Keratinocyte (primary cell): ENCODE measurements at regions not wholly inside any gene's neighbourhood (a gene's known extent, or its start where the extent isn't known, plus 50 kb on each side); places are given as distances from the start of the nearest gene placed in this dataset.

Experiments
- DNase-seq: peaks from one replicate; pipeline ENCODE4 v3.0.0-alpha.2; 2011; ENCODE audit warnings: low read depth, missing footprints, low spot score
- FAIRE-seq: peaks from 2 replicates; lab custom pipeline; 2011; peaks lifted over from hg19 to GRCh38; lab: Jason Lieb, UNC
- H2AFZ ChIP-seq: 2 replicates; pipeline ENCODE4 v1.6.0; 2012; ENCODE audit warnings: low read length, control low read depth, inconsistent platforms; ENCODE audit not compliant: control insufficient read depth
- H3K27ac ChIP-seq: 2 replicates; pipeline ENCODE4 v1.5.1; 2011; ENCODE audit warnings: low read length; ENCODE audit not compliant: control insufficient read depth, insufficient read depth
- H3K27me3 ChIP-seq: 3 replicates; pipeline ENCODE4 v1.6.0; 2011; ENCODE audit warnings: low read length; ENCODE audit not compliant: control insufficient read depth, insufficient read depth; ENCODE audit errors: extremely low read depth
- H3K36me3 ChIP-seq, 2 experiments: 2 replicates in 1 of 2; 3 replicates in 1 of 2; pipeline ENCODE4 v1.5.1; 2011; ENCODE audit warnings: low read length in 2 of 2, mild to moderate bottlenecking in 1 of 2; ENCODE audit not compliant: control insufficient read depth in 2 of 2, insufficient read depth in 2 of 2; ENCODE audit errors: extremely low read depth in 1 of 2
- H3K4me1 ChIP-seq: 3 replicates; pipeline ENCODE4 v1.5.1; 2011; ENCODE audit warnings: low read length; ENCODE audit not compliant: control insufficient read depth, insufficient read depth; ENCODE audit errors: extremely low read depth
- H3K4me2 ChIP-seq: 3 replicates; pipeline ENCODE4 v1.6.0; 2011; ENCODE audit warnings: low read depth, low read length; ENCODE audit not compliant: control insufficient read depth, insufficient read depth; ENCODE audit errors: extremely low read depth
- H3K4me3 ChIP-seq, 3 experiments: fragments of 200-600 bp in 1 of 3; sonication (generic) in 1 of 3; 2 replicates in 2 of 3; 3 replicates in 1 of 3; pipeline ENCODE4 v1.5.1; 2011 to 2016; ENCODE audit warnings: low read length in 3 of 3, mild to moderate bottlenecking in 3 of 3, control low read depth in 2 of 3, inconsistent platforms in 1 of 3, low read depth in 1 of 3, mixed read lengths in 1 of 3, mixed run types in 1 of 3, moderate library complexity in 1 of 3; ENCODE audit not compliant: control insufficient read depth in 2 of 3, insufficient read depth in 2 of 3; ENCODE audit errors: extremely low read depth in 1 of 3
- H3K79me2 ChIP-seq: 2 replicates; pipeline ENCODE4 v1.6.0; 2012; ENCODE audit warnings: low read length; ENCODE audit not compliant: control insufficient read depth, insufficient read depth
- H3K9ac ChIP-seq: 3 replicates; pipeline ENCODE4 v1.6.0; 2011; ENCODE audit warnings: low read length; ENCODE audit not compliant: control insufficient read depth, insufficient read depth; ENCODE audit errors: extremely low read depth
- H3K9me1 ChIP-seq: 3 replicates; pipeline ENCODE4 v1.6.0; 2011; ENCODE audit warnings: low read length; ENCODE audit not compliant: control insufficient read depth, insufficient read depth; ENCODE audit errors: extremely low read depth
- H3K9me3 ChIP-seq: 2 replicates; pipeline ENCODE4 v1.5.1; 2012; ENCODE audit warnings: low read depth, low read length; ENCODE audit not compliant: control insufficient read depth
- H4K20me1 ChIP-seq: 3 replicates; pipeline ENCODE4 v1.6.0; 2011; ENCODE audit warnings: low read length; ENCODE audit not compliant: control insufficient read depth, insufficient read depth; ENCODE audit errors: extremely low read depth
- EZH2 ChIP-seq: IDR thresholded peaks from one replicate; pipeline ENCODE4 v1.6.1; 2012; ENCODE audit warnings: inconsistent platforms, mild to moderate bottlenecking, low read length, moderate library complexity
- dilution Hi-C: fragments of 300-500 bp; cut with MboI; formaldehyde crosslinking; loops from one replicate; pipeline ENCODE4 v1.7.0; 2020; ENCODE audit warnings: low sequenced_read_pairs; ENCODE audit not compliant: extremely low pct_ligation_motif_present
- TF ChIP-seq, protein P1 (sequence below), 3 experiments: IDR thresholded peaks in 1 of 3; conservative IDR thresholded peaks in 1 of 3; optimal IDR thresholded peaks in 1 of 3; 2 replicates in 2 of 3; 3 replicates in 1 of 3; pipeline versions ENCODE3 to v1.5.1; 2011; ENCODE audit warnings: low read length in 3 of 3, mild to moderate bottlenecking in 3 of 3, moderate library complexity in 2 of 3, control low read depth in 1 of 3, inconsistent platforms in 1 of 3; ENCODE audit not compliant: insufficient read depth in 2 of 3; ENCODE audit errors: extremely low read depth in 1 of 3

DNA sequence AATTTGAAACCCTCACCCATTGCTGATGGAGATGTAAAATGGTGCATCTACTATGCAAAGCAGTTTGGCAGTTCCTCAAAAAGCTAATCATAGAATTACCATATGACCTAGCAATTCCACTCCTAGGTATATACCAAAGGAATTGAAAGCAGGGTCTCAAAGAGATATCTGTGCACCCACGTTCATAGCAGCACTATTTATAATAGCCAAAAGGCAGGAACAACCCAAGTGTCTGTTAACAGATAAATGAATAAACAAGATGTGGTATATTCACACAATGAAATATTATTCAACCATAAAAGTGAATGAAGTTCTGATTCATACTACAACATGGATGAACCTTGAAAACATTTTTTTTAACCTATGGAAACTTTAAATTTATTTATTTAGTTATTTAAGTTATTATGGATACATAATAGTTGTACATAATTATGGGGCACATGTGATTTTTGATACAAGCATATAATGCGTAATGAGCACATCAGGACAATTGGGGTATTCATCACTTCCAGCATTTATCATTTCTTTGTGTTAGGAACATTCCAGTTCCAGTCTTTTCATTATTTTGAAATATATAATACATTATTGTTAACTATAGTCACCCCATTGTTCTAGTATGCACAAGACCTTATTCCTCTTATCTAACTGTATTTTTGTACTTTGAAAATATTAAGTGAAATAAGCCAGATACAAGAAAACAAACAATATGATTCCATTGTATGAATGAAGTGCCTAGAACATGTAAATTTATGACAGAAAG is 205.6 kb upstream of the CNKSR2 start:
- DNase-seq (no peak), FAIRE-seq (no peak)
- no peaks in the 10 kb centered on the region for H3K9me1 ChIP-seq
- H3K4me2 ChIP-seq, result no peak overlapping the region
- H4K20me1 ChIP-seq, result no peaks in the 10 kb centered on the region
- H3K4me3 ChIP-seq, result no peak overlapping the region
- dilution Hi-C loops, result no loop called here
- H3K27me3 ChIP-seq, result no peaks in the 10 kb centered on the region
- H3K79me2 ChIP-seq, result no peaks in the 10 kb centered on the region
- H3K4me1 ChIP-seq, result no peaks in the 10 kb centered on the region
- no peak for TF ChIP-seq EZH2
- TF ChIP-seq, protein P1, sequence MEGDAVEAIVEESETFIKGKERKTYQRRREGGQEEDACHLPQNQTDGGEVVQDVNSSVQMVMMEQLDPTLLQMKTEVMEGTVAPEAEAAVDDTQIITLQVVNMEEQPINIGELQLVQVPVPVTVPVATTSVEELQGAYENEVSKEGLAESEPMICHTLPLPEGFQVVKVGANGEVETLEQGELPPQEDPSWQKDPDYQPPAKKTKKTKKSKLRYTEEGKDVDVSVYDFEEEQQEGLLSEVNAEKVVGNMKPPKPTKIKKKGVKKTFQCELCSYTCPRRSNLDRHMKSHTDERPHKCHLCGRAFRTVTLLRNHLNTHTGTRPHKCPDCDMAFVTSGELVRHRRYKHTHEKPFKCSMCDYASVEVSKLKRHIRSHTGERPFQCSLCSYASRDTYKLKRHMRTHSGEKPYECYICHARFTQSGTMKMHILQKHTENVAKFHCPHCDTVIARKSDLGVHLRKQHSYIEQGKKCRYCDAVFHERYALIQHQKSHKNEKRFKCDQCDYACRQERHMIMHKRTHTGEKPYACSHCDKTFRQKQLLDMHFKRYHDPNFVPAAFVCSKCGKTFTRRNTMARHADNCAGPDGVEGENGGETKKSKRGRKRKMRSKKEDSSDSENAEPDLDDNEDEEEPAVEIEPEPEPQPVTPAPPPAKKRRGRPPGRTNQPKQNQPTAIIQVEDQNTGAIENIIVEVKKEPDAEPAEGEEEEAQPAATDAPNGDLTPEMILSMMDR (optimal IDR thresholded peaks at IDR 0.05 in 1 of 3, IDR thresholded peaks at IDR 0.05 in 1 of 3, conservative IDR thresholded peaks at IDR 0.05 in 1 of 3; ENCODE audit: extremely low read depth in 1 of 3, insufficient read depth in 2 of 3, low read length in 3 of 3), result no peak
- no peaks in the 10 kb centered on the region for H3K36me3 ChIP-seq
- H3K27ac ChIP-seq, result no peak overlapping the region
- H2AFZ ChIP-seq, result no peak overlapping the region
- H3K9ac ChIP-seq, result no peak overlapping the region
- no peaks in the 10 kb centered on the region for H3K9me3 ChIP-seq

- no peak overlapping the region for H3K9ac ChIP-seq
- no peaks in the 10 kb centered on the region for H3K27me3 ChIP-seq
- no peaks in the 10 kb centered on the region for H3K36me3 ChIP-seq
- no peaks in the 10 kb centered on the region for H3K4me1 ChIP-seq
- dilution Hi-C loops, result no loop called here
- no peaks in the 10 kb centered on the region for H3K79me2 ChIP-seq
- TF ChIP-seq, protein P1 (optimal IDR thresholded peaks at IDR 0.05 in 1 of 3, IDR thresholded peaks at IDR 0.05 in 1 of 3, conservative IDR thresholded peaks at IDR 0.05 in 1 of 3; ENCODE audit: extremely low read depth in 1 of 3, insufficient read depth in 2 of 3, low read length in 3 of 3), result no peak
- no peak for TF ChIP-seq EZH2
- no peak overlapping the region for H3K4me2 ChIP-seq
- no peaks in the 10 kb centered on the region for H4K20me1 ChIP-seq
- no peak overlapping the region for H2AFZ ChIP-seq
- FAIRE-seq, result no peak
- no peaks in the 10 kb centered on the region for H3K9me3 ChIP-seq
- H3K9me1 ChIP-seq, result no peaks in the 10 kb centered on the region
- H3K4me3 ChIP-seq, result no peak overlapping the region
- no peak overlapping the region for H3K27ac ChIP-seq
- no peak for DNase-seq
Observed at GRCh38 chrX:21171181-21171580, 203.0 kb upstream of the CNKSR2 start.
